Mucosa of rectum (tissue), 2 donors: ENCODE measurements at regions not wholly inside any gene's neighbourhood (a gene's known extent, or its start where the extent isn't known, plus 50 kb on each side); places are given as distances from the start of the nearest gene placed in this dataset.

Experiments used
- H3K27ac ChIP-seq, 2 donors: one replicate each; pipeline ENCODE4 v1.7.0; 2013; ENCODE audit warnings: inconsistent platforms in 2 of 2, low read depth in 2 of 2, low read length in 2 of 2
- H3K27me3 ChIP-seq, 2 donors: one replicate each; pipeline ENCODE4 v1.7.0; 2013; ENCODE audit warnings: low read length in 2 of 2; ENCODE audit not compliant: control insufficient read depth in 2 of 2, insufficient read depth in 2 of 2
- H3K36me3 ChIP-seq, 2 donors: one replicate each; pipeline ENCODE4 v1.7.0; 2013; ENCODE audit warnings: low read length in 2 of 2; ENCODE audit not compliant: control insufficient read depth in 2 of 2, insufficient read depth in 2 of 2
- H3K4me1 ChIP-seq, 2 donors: one replicate each; pipeline ENCODE4 v1.7.0; 2013; ENCODE audit warnings: low read length in 2 of 2, mild to moderate bottlenecking in 1 of 2; ENCODE audit not compliant: control insufficient read depth in 2 of 2, insufficient read depth in 2 of 2
- H3K4me3 ChIP-seq, 2 donors: one replicate each; pipeline ENCODE4 v1.7.0; 2013; ENCODE audit warnings: low read length in 2 of 2
- H3K9ac ChIP-seq, 2 donors: one replicate each; pipeline ENCODE4 v1.7.0; 2013; ENCODE audit warnings: low read length in 2 of 2, low read depth in 1 of 2, mild to moderate bottlenecking in 1 of 2
- H3K9me3 ChIP-seq, 2 donors: one replicate each; pipeline ENCODE4 v1.7.0; 2013; ENCODE audit warnings: low read length in 2 of 2; ENCODE audit not compliant: control insufficient read depth in 2 of 2
- donor health status: healthy.
- donor health status: Normal muscosa, but diverticular disease.

DNA sequence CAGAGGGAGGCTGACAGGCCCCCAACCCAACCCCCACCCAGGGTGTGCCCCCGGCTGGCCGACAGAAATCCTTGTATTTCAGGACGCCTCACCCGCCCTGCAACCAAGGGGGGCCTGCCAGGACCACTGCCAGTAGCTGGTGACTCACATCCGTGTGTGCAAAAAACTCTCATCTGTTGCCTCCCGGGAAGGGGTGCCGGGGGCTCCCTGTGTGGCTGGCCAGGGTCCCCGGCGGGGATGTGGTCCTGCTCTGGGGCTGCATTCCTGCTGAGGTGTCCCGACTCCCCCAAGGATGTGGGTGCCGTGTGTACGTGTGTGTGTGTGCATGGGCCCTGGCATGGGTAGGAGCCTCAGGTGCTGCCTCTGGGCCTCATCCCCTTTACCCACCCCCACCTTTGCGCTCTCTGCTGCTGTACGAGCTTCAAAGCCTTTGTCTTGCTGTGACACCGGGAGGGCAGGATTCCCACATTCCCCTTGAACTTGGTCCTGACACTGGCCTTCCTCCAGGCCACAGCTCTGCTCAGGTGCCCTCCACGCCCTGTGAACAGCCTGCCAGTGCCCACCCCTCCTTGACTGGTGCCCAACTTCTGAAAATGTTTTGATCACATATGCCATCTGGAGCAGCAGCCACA lies 226.3 kb upstream of the HDAC4 start:
- H3K4me1 ChIP-seq: no peaks in the 10 kb centered on the region
- no peaks in the 10 kb centered on the region for H3K27me3 ChIP-seq
- H3K9ac ChIP-seq: no peak overlapping the region
- no peak overlapping the region for H3K27ac ChIP-seq
- no peaks in the 10 kb centered on the region for H3K9me3 ChIP-seq
- no peak overlapping the region for H3K4me3 ChIP-seq
- no peaks in the 10 kb centered on the region for H3K36me3 ChIP-seq

- no peak overlapping the region for H3K27ac ChIP-seq
- H3K4me3 ChIP-seq: no peak overlapping the region
- no peaks in the 10 kb centered on the region for H3K4me1 ChIP-seq
Observed at GRCh38 chr2:239625971-239626734, 225.3 kb upstream of the HDAC4 start.

DNA sequence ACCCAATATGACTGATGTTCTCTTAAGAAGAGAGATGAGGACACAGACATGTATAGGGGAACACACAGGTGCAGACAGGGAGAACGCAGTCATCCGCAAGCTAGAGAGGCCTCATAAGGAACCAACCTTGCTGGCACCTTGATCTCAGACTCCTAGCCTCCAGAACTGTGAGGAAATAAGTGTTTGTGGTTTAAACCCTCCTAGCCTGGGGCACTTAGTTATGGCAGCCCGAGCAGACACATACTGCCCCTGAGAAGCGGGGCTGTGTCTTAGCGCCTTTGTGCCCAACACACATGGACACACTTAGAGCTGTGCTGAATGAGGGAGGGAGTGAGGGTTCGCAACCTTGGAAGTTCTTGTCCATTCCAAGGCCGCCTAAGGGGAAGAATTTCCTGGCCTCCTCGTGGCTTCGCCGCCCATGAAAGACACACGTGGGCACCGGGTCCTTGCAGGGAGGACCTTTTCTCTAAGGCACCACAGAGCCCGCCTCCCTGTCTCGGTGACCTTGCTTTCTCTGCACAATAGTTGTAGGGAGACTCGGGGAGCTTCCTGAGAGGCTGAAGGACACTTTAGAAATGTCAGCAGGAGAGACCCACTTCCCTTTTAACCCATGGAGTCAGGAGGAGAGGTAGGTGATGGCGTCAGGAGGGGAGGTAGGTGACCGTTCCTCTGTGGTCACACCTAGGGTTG lies 224.5 kb upstream of the HDAC4 start:
- Histone ChIP-seq H3K4me3 (no peak overlapping the region), H3K27ac (no peak overlapping the region), H3K36me3 (no peaks in the 10 kb centered on the region), H3K4me1 (no peaks in the 10 kb centered on the region), H3K9ac (no peak overlapping the region), H3K9me3 (no peaks in the 10 kb centered on the region), H3K27me3 (no peaks in the 10 kb centered on the region)

More at GRCh38 chr2:239625971-239626734, 225.3 kb upstream of the HDAC4 start:
- H3K9me3 ChIP-seq: no peaks in the 10 kb centered on the region
- H3K9ac ChIP-seq: no peak overlapping the region
- no peaks in the 10 kb centered on the region for H3K36me3 ChIP-seq
- no peaks in the 10 kb centered on the region for H3K27me3 ChIP-seq

- Histone ChIP-seq H3K27ac (no peak overlapping the region), H3K27me3 (no peaks in the 10 kb centered on the region), H3K9ac (no peak overlapping the region), H3K4me1 (no peaks in the 10 kb centered on the region), H3K4me3 (no peak overlapping the region), H3K36me3 (no peaks in the 10 kb centered on the region), H3K9me3 (no peaks in the 10 kb centered on the region)
Observed at GRCh38 chr2:239621611-239622010, 220.8 kb upstream of the HDAC4 start.

- no peaks in the 10 kb centered on the region for H3K9me3 ChIP-seq
- H3K4me3 ChIP-seq: no peak overlapping the region
- H3K9ac ChIP-seq: no peak overlapping the region
- no peaks in the 10 kb centered on the region for H3K36me3 ChIP-seq
- H3K4me1 ChIP-seq: no peaks in the 10 kb centered on the region
- H3K27ac ChIP-seq: no peak overlapping the region
- H3K27me3 ChIP-seq: no peaks in the 10 kb centered on the region
Observed at GRCh38 chr2:239619369-239619768, 218.5 kb upstream of the HDAC4 start.

GRCh38 chr2:239616729-239617128 lies 215.9 kb upstream of the HDAC4 start:
- Histone ChIP-seq H3K27ac (no peak overlapping the region), H3K36me3 (no peaks in the 10 kb centered on the region)

DNA sequence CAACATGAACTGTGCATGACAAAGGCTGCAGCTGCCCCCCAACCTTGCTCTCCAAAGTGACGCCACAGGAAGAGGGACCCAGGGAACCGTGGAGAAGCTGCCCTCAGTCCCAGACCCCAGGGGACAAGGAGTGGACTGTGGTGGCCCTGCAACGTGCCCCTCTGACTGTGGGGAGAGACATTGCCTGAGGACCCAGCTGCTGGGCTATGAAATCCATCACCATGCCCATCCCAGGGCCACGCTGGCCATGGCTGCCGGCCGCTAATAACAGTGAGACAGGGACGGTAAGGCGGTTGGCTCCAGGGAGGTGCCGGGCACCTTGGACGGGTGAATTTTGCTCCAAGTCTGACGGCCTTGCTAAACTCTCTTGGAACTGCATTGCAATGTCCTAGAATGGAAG lies 211.3 kb upstream of the HDAC4 start:
- H3K4me3 ChIP-seq: no peak overlapping the region
- H3K9me3 ChIP-seq: no peaks in the 10 kb centered on the region
- H3K9ac ChIP-seq: no peak overlapping the region
- H3K27me3 ChIP-seq: no peaks in the 10 kb centered on the region
- no peaks in the 10 kb centered on the region for H3K36me3 ChIP-seq
- H3K27ac ChIP-seq: no peak overlapping the region
- H3K4me1 ChIP-seq: no peaks in the 10 kb centered on the region

More at GRCh38 chr2:239616729-239617128, 215.9 kb upstream of the HDAC4 start:
- no peaks in the 10 kb centered on the region for H3K27me3 ChIP-seq
- H3K4me1 ChIP-seq: no peaks in the 10 kb centered on the region
- H3K9ac ChIP-seq: no peak overlapping the region
- H3K9me3 ChIP-seq: no peaks in the 10 kb centered on the region
- H3K4me3 ChIP-seq: no peak overlapping the region

DNA sequence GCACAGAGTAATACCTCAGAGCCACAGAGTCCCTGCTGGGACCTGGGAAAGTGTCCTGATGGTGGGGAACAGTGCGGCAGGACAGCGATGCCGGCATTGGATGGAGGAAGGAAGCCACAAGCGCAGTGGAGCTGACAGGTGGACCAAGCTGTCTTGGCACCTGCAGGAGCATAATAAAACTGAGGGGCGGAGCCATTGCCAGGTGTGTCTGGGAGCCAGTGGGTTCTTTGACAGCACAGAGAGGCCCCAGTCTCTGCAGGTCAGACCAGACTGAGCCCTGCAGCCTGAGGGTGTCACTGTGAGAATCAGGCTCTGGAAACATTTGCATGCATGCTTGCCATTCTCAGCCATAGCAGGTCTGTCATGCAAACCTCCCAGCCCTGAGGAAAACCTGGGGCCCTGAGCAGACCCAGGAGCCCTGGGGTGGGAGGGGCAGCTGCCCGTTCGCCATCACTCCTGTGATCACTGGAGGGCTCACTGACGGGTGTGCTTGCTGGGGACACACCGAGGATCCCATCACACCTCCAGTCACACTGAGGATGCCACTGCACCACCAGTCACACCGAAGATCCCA lies 210.5 kb upstream of the HDAC4 start:
- Histone ChIP-seq H3K4me3 (no peak overlapping the region), H3K27ac (no peak overlapping the region), H3K36me3 (no peaks in the 10 kb centered on the region), H3K9ac (no peak overlapping the region), H3K9me3 (no peaks in the 10 kb centered on the region), H3K4me1 (no peaks in the 10 kb centered on the region), H3K27me3 (no peaks in the 10 kb centered on the region)

DNA sequence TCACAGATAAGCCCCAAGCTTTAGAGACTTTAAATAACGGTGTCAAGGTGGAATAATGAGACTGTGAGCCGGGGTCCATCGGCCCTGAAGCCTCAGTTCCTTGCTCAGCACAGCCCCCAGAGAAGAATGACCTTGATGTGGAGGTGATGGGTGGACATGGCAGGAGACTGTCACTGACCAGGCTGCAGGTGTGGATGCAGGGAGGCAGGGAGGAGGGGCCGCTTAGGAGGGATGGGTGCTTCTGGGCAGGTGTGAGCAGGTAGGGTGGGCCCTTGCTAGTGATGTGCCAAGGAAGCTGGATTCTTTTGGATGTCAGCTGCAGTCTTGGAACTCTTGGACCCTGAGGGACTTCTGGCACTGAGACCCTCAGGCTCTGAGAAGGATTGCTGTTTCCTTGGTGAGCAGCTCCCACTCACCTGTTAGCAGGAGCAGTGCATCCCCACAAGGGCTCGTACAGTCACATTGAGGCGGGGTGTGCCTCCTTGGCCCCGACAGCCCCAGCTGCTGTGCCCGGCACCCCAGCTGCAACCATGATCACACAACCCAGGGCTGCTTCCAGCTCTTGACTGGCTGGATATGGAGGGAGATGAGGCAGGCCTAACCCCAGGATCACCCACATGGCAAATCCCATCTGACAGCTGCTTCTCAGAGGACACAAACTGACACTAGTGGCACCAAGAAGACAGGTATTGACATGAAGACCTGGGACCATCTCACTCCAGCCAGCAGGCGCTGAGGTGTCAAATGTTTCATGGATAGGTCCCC lies 209.8 kb upstream of the HDAC4 start:
- Histone ChIP-seq H3K27me3 (no peaks in the 10 kb centered on the region), H3K9me3 (no peaks in the 10 kb centered on the region), H3K4me1 (no peaks in the 10 kb centered on the region), H3K9ac (no peak overlapping the region), H3K4me3 (no peak overlapping the region), H3K27ac (no peak overlapping the region), H3K36me3 (no peaks in the 10 kb centered on the region)
